B cell (primary cell): ENCODE measurements at regions not wholly inside any gene's neighbourhood (a gene's known extent, or its start where the extent isn't known, plus 50 kb on each side); places are given as distances from the start of the nearest gene placed in this dataset.

Experiments used
- ATAC-seq: fragments of 200-7000 bp; cut with Tn5 transposase; one replicate; pipeline ENCODE4 v1.10.0; 2021; ENCODE audit warnings: low read depth, mild to moderate bottlenecking, moderate number of reproducible peaks, moderate library complexity
- CTCF ChIA-PET: fragments of 350-600 bp; sonication (Branson Sonifier 250); formaldehyde crosslinking; loops from one replicate; lab custom pipeline; 2021; ENCODE audit warnings: antibody characterized with exemption, inconsistent platforms; lab: Charles Lee
- POLR2A ChIA-PET: fragments of 350-600 bp; sonication (Branson Sonifier 250); formaldehyde crosslinking; loops from one replicate; lab custom pipeline; 2021; ENCODE audit warnings: antibody characterized with exemption; lab: Charles Lee
- DNase-seq: peaks from one replicate; pipeline ENCODE4 v3.0.0; 2013
- H2AFZ ChIP-seq: 2 replicates; pipeline ENCODE4 v1.6.1; 2012; ENCODE audit warnings: mild to moderate bottlenecking, low read depth, low read length; ENCODE audit not compliant: insufficient read depth, poor library complexity, severe bottlenecking
- H3K27ac ChIP-seq, 2 donors: 1 replicate in 1 of 2; 2 replicates in 1 of 2; pipeline ENCODE4 v1.5.1; 2012 to 2013; ENCODE audit warnings: low read length in 2 of 2, mild to moderate bottlenecking in 2 of 2, moderate library complexity in 1 of 2
- H3K27me3 ChIP-seq, 4 experiments: fragments of 200-600 bp in 1 of 4; sonication (generic) in 1 of 4; replicated peaks in 1 of 4; 1 replicate in 2 of 4; 2 replicates in 2 of 4; pipeline versions ENCODE4 v1.6.1 to v1.7.0; 2013 to 2016; ENCODE audit warnings: low read length in 3 of 4, mild to moderate bottlenecking in 2 of 4, mixed read lengths in 1 of 4, moderate library complexity in 1 of 4; ENCODE audit not compliant: insufficient read depth in 4 of 4, control insufficient read depth in 3 of 4; ENCODE audit errors: control extremely low read depth in 1 of 4
- H3K36me3 ChIP-seq, 2 experiments: replicated peaks in 1 of 2; 1 replicate in 1 of 2; 2 replicates in 1 of 2; pipeline versions ENCODE4 v1.6.1 to v1.7.1; 2013; ENCODE audit warnings: low read length in 1 of 2; ENCODE audit not compliant: insufficient read depth in 2 of 2, control insufficient read depth in 1 of 2; ENCODE audit errors: control extremely low read depth in 1 of 2, extremely low read depth in 1 of 2
- H3K4me1 ChIP-seq, 2 donors: fragments of 200-600 bp in 1 of 2; sonication (generic) in 1 of 2; 1 replicate in 1 of 2; 2 replicates in 1 of 2; pipeline versions ENCODE4 v1.5.1 to v1.6.1; 2013 to 2017; ENCODE audit warnings: low read length in 2 of 2; ENCODE audit not compliant: control insufficient read depth in 2 of 2, insufficient read depth in 2 of 2
- H3K4me2 ChIP-seq: replicated peaks from 2 replicates; pipeline ENCODE3; 2012; ENCODE audit warnings: mild to moderate bottlenecking, low read depth, low read length; ENCODE audit not compliant: poor library complexity, severe bottlenecking
- H3K4me3 ChIP-seq, 5 experiments: fragments of 200-600 bp in 1 of 5; sonication (generic) in 1 of 5; 1 replicate in 3 of 5; 2 replicates in 2 of 5; pipeline versions ENCODE4 v1.5.1 to v1.7.0; 2011 to 2016; ENCODE audit warnings: low read length in 4 of 5, mild to moderate bottlenecking in 4 of 5, low read depth in 2 of 5, control low read depth in 1 of 5, moderate library complexity in 1 of 5; ENCODE audit not compliant: insufficient read depth in 1 of 5; ENCODE audit errors: control extremely low read depth in 1 of 5, extremely low read depth in 1 of 5
- H3K79me2 ChIP-seq: fragments of 200-600 bp; sonication (generic); one replicate; pipeline ENCODE4 v1.6.0; 2016; ENCODE audit warnings: low read length; ENCODE audit not compliant: control insufficient read depth, insufficient read depth
- H3K9ac ChIP-seq: fragments of 200-600 bp; sonication (generic); 2 replicates; pipeline ENCODE4 v1.6.1; 2017; ENCODE audit warnings: mild to moderate bottlenecking, low read length, moderate library complexity
- H3K9me3 ChIP-seq, 3 donors: one replicate each; pipeline versions ENCODE4 v1.6.1 to v1.7.1; 2013; ENCODE audit warnings: low read length in 2 of 3; ENCODE audit not compliant: control insufficient read depth in 2 of 3, insufficient read depth in 1 of 3; ENCODE audit errors: control extremely low read depth in 1 of 3
- H4K20me1 ChIP-seq: 2 replicates; pipeline ENCODE4 v1.6.0; 2012; ENCODE audit warnings: mild to moderate bottlenecking, low read length; ENCODE audit not compliant: insufficient read depth, control insufficient read depth, poor library complexity, severe bottlenecking
- H3K27ac Mint-ChIP-seq: one replicate; pipeline ENCODE4 v1.8.0; 2021; ENCODE audit warnings: mixed read lengths
- H3K27me3 Mint-ChIP-seq: one replicate; pipeline ENCODE4 v1.8.0; 2021; ENCODE audit warnings: mixed read lengths
- H3K4me1 Mint-ChIP-seq: one replicate; pipeline ENCODE4 v1.8.0; 2021; ENCODE audit warnings: mixed read lengths
- H3K4me3 Mint-ChIP-seq: one replicate; pipeline ENCODE4 v1.8.0; 2021; ENCODE audit warnings: mixed read lengths
- H3K9me3 Mint-ChIP-seq: one replicate; pipeline ENCODE4 v1.8.0; 2022; ENCODE audit warnings: mixed read lengths; ENCODE audit not compliant: insufficient read depth
- EZH2 ChIP-seq: IDR thresholded peaks from 2 replicates; pipeline ENCODE4 v1.6.1; 2012; ENCODE audit warnings: borderline replicate concordance, low read depth, mild to moderate bottlenecking, moderate library complexity, low read length; ENCODE audit not compliant: insufficient read depth, poor library complexity, severe bottlenecking
- WGBS: methylation state at CpG from one replicate; pipeline ENCODE4 v1.1.5; 2013; ENCODE audit warnings: missing lambda C conversion rate; ENCODE audit not compliant: insufficient coverage; 5-methylcytosine and 5-hydroxymethylcytosine counted together
- intact Hi-C: fragments of 100-400 bp; cut with micrococcal nuclease; formaldehyde crosslinking; loops from one replicate; pipeline ENCODE4 v1.10.0; 2022
- TF ChIP-seq, protein P1 (sequence below): fragments of 200-600 bp; IDR thresholded peaks from one replicate; pipeline ENCODE4 v1.8.0; 2022; ENCODE audit warnings: antibody characterized with exemption, mild to moderate bottlenecking

DNA sequence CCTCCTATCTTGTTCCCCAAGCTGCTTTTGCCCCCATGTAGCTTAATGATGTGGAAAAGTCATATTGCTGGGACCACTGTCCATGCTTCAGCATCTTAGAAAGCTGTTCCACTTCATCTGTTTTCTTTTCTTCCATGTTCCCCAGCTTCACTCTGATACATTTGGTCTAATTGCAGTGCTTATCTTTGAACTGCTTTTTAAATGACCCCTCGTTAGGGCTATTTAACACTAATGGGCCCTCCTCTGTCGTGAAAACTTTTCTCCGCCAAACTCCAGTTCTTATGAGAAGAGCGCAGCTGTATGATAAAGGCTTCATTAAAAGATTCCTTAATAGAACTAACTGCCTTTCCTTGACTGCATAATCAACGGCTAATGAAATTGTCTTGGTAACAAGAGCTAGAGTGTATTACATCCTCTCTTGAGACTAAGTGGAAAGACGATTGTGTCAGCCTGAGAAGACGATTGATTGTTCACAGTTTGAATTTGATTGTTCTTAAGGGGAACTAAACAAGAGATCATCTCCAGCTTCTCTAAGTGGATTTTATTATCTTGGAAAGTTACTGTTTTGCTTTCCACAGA lies 165.0 kb upstream of the MTNR1B start:
- intact Hi-C loops = no loop called here
- Histone ChIP-seq H3K9ac (no peak overlapping the region), H3K79me2 (no peaks in the 10 kb centered on the region), H3K4me2 (no peak overlapping the region), H3K27me3 (no peaks in the 10 kb centered on the region), H4K20me1 (no peaks in the 10 kb centered on the region), H3K4me1 (no peaks in the 10 kb centered on the region), H3K27ac (no peak overlapping the region), H3K36me3 (no peaks in the 10 kb centered on the region), H2AFZ (no peak overlapping the region), H3K9me3 (no peaks in the 10 kb centered on the region), H3K4me3 (no peak overlapping the region)
- no peak for DNase-seq
- TF ChIP-seq, protein P1, sequence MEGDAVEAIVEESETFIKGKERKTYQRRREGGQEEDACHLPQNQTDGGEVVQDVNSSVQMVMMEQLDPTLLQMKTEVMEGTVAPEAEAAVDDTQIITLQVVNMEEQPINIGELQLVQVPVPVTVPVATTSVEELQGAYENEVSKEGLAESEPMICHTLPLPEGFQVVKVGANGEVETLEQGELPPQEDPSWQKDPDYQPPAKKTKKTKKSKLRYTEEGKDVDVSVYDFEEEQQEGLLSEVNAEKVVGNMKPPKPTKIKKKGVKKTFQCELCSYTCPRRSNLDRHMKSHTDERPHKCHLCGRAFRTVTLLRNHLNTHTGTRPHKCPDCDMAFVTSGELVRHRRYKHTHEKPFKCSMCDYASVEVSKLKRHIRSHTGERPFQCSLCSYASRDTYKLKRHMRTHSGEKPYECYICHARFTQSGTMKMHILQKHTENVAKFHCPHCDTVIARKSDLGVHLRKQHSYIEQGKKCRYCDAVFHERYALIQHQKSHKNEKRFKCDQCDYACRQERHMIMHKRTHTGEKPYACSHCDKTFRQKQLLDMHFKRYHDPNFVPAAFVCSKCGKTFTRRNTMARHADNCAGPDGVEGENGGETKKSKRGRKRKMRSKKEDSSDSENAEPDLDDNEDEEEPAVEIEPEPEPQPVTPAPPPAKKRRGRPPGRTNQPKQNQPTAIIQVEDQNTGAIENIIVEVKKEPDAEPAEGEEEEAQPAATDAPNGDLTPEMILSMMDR = no peak
- TF ChIP-seq EZH2 = no peak
- H3K4me1 Mint-ChIP-seq = no peaks in the 10 kb centered on the region
- ChIA-PET CTCF (no interaction called here), POLR2A (no interaction called here)
- no peaks in the 10 kb centered on the region for H3K9me3 Mint-ChIP-seq
- no peak overlapping the region for H3K4me3 Mint-ChIP-seq
- ATAC-seq = no peak
- 94% methylated on average over 5 of the region's 7 CpGs for WGBS
- no peak overlapping the region for H3K27ac Mint-ChIP-seq
- no peaks in the 10 kb centered on the region for H3K27me3 Mint-ChIP-seq

DNA sequence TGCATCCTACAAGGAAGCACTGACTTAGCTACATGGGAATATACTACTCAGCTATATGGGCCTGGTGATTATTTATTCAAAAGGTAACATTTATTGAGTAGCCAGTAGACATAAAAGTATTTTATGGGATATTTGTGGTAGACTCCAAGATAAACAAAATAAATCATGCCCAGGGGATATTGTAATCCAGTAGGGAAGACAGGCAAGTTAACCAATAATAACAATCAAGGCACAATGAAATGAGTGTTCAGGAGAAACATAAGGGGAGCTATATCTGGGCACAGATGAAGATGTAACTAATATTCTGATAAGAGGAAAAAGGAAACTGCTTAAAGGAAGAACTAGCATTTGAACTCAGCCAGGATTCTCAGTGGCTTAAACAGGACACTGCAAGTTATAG lies 161.4 kb upstream of the MTNR1B start:
- H3K9me3 ChIP-seq = no peaks in the 10 kb centered on the region
- Mint-ChIP-seq H3K27ac (no peak overlapping the region), H3K9me3 (no peaks in the 10 kb centered on the region), H3K4me3 (no peak overlapping the region), H3K4me1 (no peaks in the 10 kb centered on the region), H3K27me3 (no peaks in the 10 kb centered on the region)
- no peaks in the 10 kb centered on the region for H3K27me3 ChIP-seq
- CTCF ChIA-PET = no interaction called here
- no peaks in the 10 kb centered on the region for H3K36me3 ChIP-seq
- DNase-seq (no peak), ATAC-seq (no peak)
- TF ChIP-seq EZH2 = no peak
- no peaks in the 10 kb centered on the region for H3K79me2 ChIP-seq
- H3K9ac ChIP-seq = no peak overlapping the region
- H4K20me1 ChIP-seq = no peaks in the 10 kb centered on the region
- H3K4me2 ChIP-seq = no peak overlapping the region
- no peaks in the 10 kb centered on the region for H3K4me1 ChIP-seq
- no peak overlapping the region for H3K27ac ChIP-seq
- intact Hi-C loops = no loop called here
- no peak overlapping the region for H3K4me3 ChIP-seq
- POLR2A ChIA-PET = no interaction called here
- H2AFZ ChIP-seq = no peak overlapping the region
